ENCODE measurements at regions not wholly inside any gene's neighbourhood (a gene's known extent, or its start where the extent isn't known, plus 50 kb on each side); places are given as distances from the start of the nearest gene placed in this dataset.

DNA sequence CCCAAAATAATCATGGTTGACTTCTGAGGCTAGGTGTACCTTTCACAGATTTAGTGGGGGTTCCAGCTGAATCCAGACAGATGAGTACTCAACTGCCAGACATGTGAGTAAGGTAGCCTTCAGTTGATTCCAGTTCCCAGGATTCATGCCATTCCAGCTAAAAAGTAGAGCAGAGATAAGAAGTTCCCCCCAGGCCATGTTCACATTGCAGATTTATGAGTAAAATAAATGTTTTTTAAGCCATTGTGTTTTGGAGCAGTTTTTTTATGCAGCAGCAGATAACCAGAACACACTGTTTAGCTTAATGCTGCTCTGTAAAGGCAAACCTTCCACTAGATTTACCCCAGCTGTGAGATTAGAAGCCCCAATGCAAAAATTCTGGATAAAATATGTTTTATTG is 245.0 kb downstream of the RFPL4B start:
- Histone ChIP-seq H3K9me3 (ENCODE audit: low read length) (no peaks in the 10 kb centered on the region), H2AFZ (ENCODE audit: low read length) (no peak overlapping the region), H3K4me1 (ENCODE audit: insufficient read depth, low read length, severe bottlenecking) (no peaks in the 10 kb centered on the region), H3K9me2 (ENCODE audit: low read depth, low read length) (peaks cover 2% of the 10 kb centered on the region; the same call in 1 of the 2 replicates), H3K27me3 (ENCODE audit: insufficient read depth, low read length) (no peaks in the 10 kb centered on the region), H4K20me1 (ENCODE audit: insufficient read depth, low read length) (no peaks in the 10 kb centered on the region), H3K9ac (ENCODE audit: low read length) (no peak overlapping the region), H3F3A (ENCODE audit: insufficient read depth, low read length) (no peaks in the 10 kb centered on the region), H3K4me3 (ENCODE audit: low read depth, low read length, poor library complexity, severe bottlenecking) (no peak overlapping the region), H3K4me2 (ENCODE audit: low read length) (no peak overlapping the region), H3K79me2 (ENCODE audit: insufficient read depth, low read length) (no peaks in the 10 kb centered on the region), H3K36me3 (ENCODE audit: insufficient read depth, low read length) (no peaks in the 10 kb centered on the region), H3K27ac (ENCODE audit: low read depth, low read length, poor library complexity, severe bottlenecking) (no peak overlapping the region)
- TF ChIP-seq EZH2 (IDR thresholded peaks at IDR 0.05; ENCODE audit: borderline replicate concordance, low read length) (no peak), CTCF (IDR thresholded peaks at IDR 0.05; ENCODE audit: low read length) (no peak)

- Histone ChIP-seq H3K4me1 (ENCODE audit: insufficient read depth, low read length, severe bottlenecking) (no peaks in the 10 kb centered on the region), H3K9me2 (ENCODE audit: low read depth, low read length) (peaks cover 2% of the 10 kb centered on the region; the same call in 1 of the 2 replicates), H3K27ac (ENCODE audit: low read depth, low read length, poor library complexity, severe bottlenecking) (no peak overlapping the region), H3K36me3 (ENCODE audit: insufficient read depth, low read length) (no peaks in the 10 kb centered on the region), H3K9me3 (ENCODE audit: low read length) (no peaks in the 10 kb centered on the region), H3K27me3 (ENCODE audit: insufficient read depth, low read length) (no peaks in the 10 kb centered on the region), H4K20me1 (ENCODE audit: insufficient read depth, low read length) (no peaks in the 10 kb centered on the region), H3K4me2 (ENCODE audit: low read length) (no peak overlapping the region), H2AFZ (ENCODE audit: low read length) (no peak overlapping the region), H3K79me2 (ENCODE audit: insufficient read depth, low read length) (no peaks in the 10 kb centered on the region), H3F3A (ENCODE audit: insufficient read depth, low read length) (no peaks in the 10 kb centered on the region), H3K9ac (ENCODE audit: low read length) (no peak overlapping the region), H3K4me3 (ENCODE audit: low read depth, low read length, poor library complexity, severe bottlenecking) (no peak overlapping the region)
- TF ChIP-seq EZH2 (IDR thresholded peaks at IDR 0.05; ENCODE audit: borderline replicate concordance, low read length) (no peak), CTCF (IDR thresholded peaks at IDR 0.05; ENCODE audit: low read length) (no peak)
Observed at GRCh38 chr6:112594886-112595594, 247.9 kb downstream of the RFPL4B start.

- Histone ChIP-seq H3K9ac (ENCODE audit: low read length) (no peak overlapping the region), H3F3A (ENCODE audit: insufficient read depth, low read length) (no peaks in the 10 kb centered on the region), H3K27ac (ENCODE audit: low read depth, low read length, poor library complexity, severe bottlenecking) (no peak overlapping the region), H3K4me3 (ENCODE audit: low read depth, low read length, poor library complexity, severe bottlenecking) (no peak overlapping the region), H3K9me3 (ENCODE audit: low read length) (no peaks in the 10 kb centered on the region), H3K9me2 (ENCODE audit: low read depth, low read length) (peaks cover 2% of the 10 kb centered on the region; the same call in 1 of the 2 replicates), H3K27me3 (ENCODE audit: insufficient read depth, low read length) (no peaks in the 10 kb centered on the region), H2AFZ (ENCODE audit: low read length) (no peak overlapping the region), H3K36me3 (ENCODE audit: insufficient read depth, low read length) (no peaks in the 10 kb centered on the region), H4K20me1 (ENCODE audit: insufficient read depth, low read length) (no peaks in the 10 kb centered on the region), H3K79me2 (ENCODE audit: insufficient read depth, low read length) (no peaks in the 10 kb centered on the region), H3K4me1 (ENCODE audit: insufficient read depth, low read length, severe bottlenecking) (no peaks in the 10 kb centered on the region), H3K4me2 (ENCODE audit: low read length) (no peak overlapping the region)
- no peak for TF ChIP-seq CTCF (IDR thresholded peaks at IDR 0.05; ENCODE audit: low read length)
- TF ChIP-seq EZH2 (IDR thresholded peaks at IDR 0.05; ENCODE audit: borderline replicate concordance, low read length) = no peak
Observed at GRCh38 chr6:112595841-112596240, 248.7 kb downstream of the RFPL4B start.
